H1 (cell line): ENCODE measurements at regions not wholly inside any gene's neighbourhood (a gene's known extent, or its start where the extent isn't known, plus 50 kb on each side); places are given as distances from the start of the nearest gene placed in this dataset.

Experiments
- CTCF ChIA-PET: fragments of 300-600 bp; sonication (Branson Sonifier 250); formaldehyde crosslinking; loops from one replicate; lab custom pipeline; 2021; ENCODE audit not compliant: partially characterized antibody; lab: Charles Lee
- POLR2A ChIA-PET: fragments of 300-600 bp; sonication (Branson Sonifier 250); formaldehyde crosslinking; loops from one replicate; lab custom pipeline; 2021; ENCODE audit warnings: inconsistent platforms; ENCODE audit not compliant: partially characterized antibody; lab: Charles Lee
- DNase-seq, 2 experiments: peaks; one replicate each; pipeline versions ENCODE4 v3.0.0 to v3.0.0-alpha.2; 2010 to 2022; ENCODE audit warnings: low spot score in 2 of 2, low read depth in 1 of 2, mixed read lengths in 1 of 2
- FAIRE-seq: peaks from 2 replicates; lab custom pipeline; 2011; peaks lifted over from hg19 to GRCh38; lab: Jason Lieb, UNC
- H2AFZ ChIP-seq: 2 replicates; pipeline ENCODE4 v1.8.1; 2012; ENCODE audit warnings: low read length, inconsistent platforms
- H2AK5ac ChIP-seq: 2 replicates; pipeline ENCODE4 v1.6.1; 2013; ENCODE audit warnings: low read depth, low read length
- H2BK120ac ChIP-seq: replicated peaks from 2 replicates; pipeline ENCODE3; 2013; ENCODE audit warnings: low read depth, low read length, inconsistent platforms
- H2BK12ac ChIP-seq: 2 replicates; pipeline ENCODE4 v1.6.1; 2013; ENCODE audit warnings: low read depth, low read length
- H2BK15ac ChIP-seq: 2 replicates; pipeline ENCODE4 v1.6.1; 2013; ENCODE audit warnings: low read length
- H2BK20ac ChIP-seq: 2 replicates; pipeline ENCODE4 v1.6.1; 2013; ENCODE audit warnings: low read length
- H2BK5ac ChIP-seq: 2 replicates; pipeline ENCODE4 v1.6.1; 2013; ENCODE audit warnings: low read depth, low read length
- H3K14ac ChIP-seq: 2 replicates; pipeline ENCODE4 v1.6.1; 2013; ENCODE audit warnings: inconsistent platforms; ENCODE audit not compliant: insufficient read length
- H3K18ac ChIP-seq: 2 replicates; pipeline ENCODE4 v1.6.1; 2013; ENCODE audit warnings: low read length; ENCODE audit errors: extremely low read depth
- H3K23ac ChIP-seq: 2 replicates; pipeline ENCODE4 v1.6.1; 2013; ENCODE audit warnings: inconsistent platforms; ENCODE audit not compliant: insufficient read length
- H3K23me2 ChIP-seq: 2 replicates; pipeline ENCODE4 v1.6.1; 2013; ENCODE audit warnings: low read depth, low read length
- H3K27ac ChIP-seq: 2 replicates; pipeline ENCODE4 v1.6.1; 2011; ENCODE audit warnings: low read depth, low read length, inconsistent platforms
- H3K27me3 ChIP-seq, 4 experiments: replicated peaks in 1 of 4; 1 replicate in 1 of 4; 2 replicates in 3 of 4; pipeline versions ENCODE4 v1.6.1 to v1.8.1; 2011 to 2013; ENCODE audit warnings: low read length in 3 of 4, mild to moderate bottlenecking in 3 of 4, inconsistent platforms in 2 of 4, mixed read lengths in 2 of 4, moderate library complexity in 1 of 4; ENCODE audit not compliant: control insufficient read depth in 3 of 4, insufficient read depth in 3 of 4; ENCODE audit errors: extremely low read depth in 1 of 4
- H3K36me3 ChIP-seq, 4 experiments: 2 replicates each; pipeline versions ENCODE4 v1.6.1 to v1.8.1; 2011 to 2013; ENCODE audit warnings: mild to moderate bottlenecking in 4 of 4, low read length in 3 of 4, moderate library complexity in 2 of 4, control low read depth in 1 of 4, inconsistent platforms in 1 of 4; ENCODE audit not compliant: insufficient read depth in 4 of 4, control insufficient read depth in 2 of 4
- H3K4ac ChIP-seq: replicated peaks from 2 replicates; pipeline ENCODE3; 2013; ENCODE audit warnings: low read length, low read depth, mixed read lengths, inconsistent platforms; ENCODE audit not compliant: insufficient read length
- H3K4me1 ChIP-seq, 4 experiments: replicated peaks in 1 of 4; 1 replicate in 1 of 4; 2 replicates in 3 of 4; pipeline versions ENCODE4 v1.6.1 to v1.8.1; 2011 to 2013; ENCODE audit warnings: low read length in 3 of 4, inconsistent platforms in 2 of 4, mixed read lengths in 1 of 4; ENCODE audit not compliant: insufficient read depth in 4 of 4, control insufficient read depth in 3 of 4
- H3K4me2 ChIP-seq, 2 experiments: 2 replicates each; pipeline versions ENCODE4 v1.6.1 to v1.8.1; 2011 to 2013; ENCODE audit warnings: low read depth in 2 of 2, low read length in 2 of 2, control low read depth in 1 of 2, inconsistent platforms in 1 of 2, mild to moderate bottlenecking in 1 of 2; ENCODE audit not compliant: insufficient read depth in 1 of 2
- H3K4me3 ChIP-seq, 4 experiments: fragments of 200-600, 300-600 bp in 1 of 4; sonication (generic), shearing (Covaris generic), sonication (Bioruptor Twin) in 1 of 4; 2 replicates each; pipeline versions ENCODE4 v1.5.1 to v1.8.1; 2011 to 2016; ENCODE audit warnings: low read length in 4 of 4, low read depth in 3 of 4, control low read depth in 2 of 4, inconsistent platforms in 2 of 4, mild to moderate bottlenecking in 2 of 4, mixed read lengths in 1 of 4, moderate library complexity in 1 of 4; ENCODE audit not compliant: insufficient read depth in 2 of 4; ENCODE audit errors: extremely low read depth in 1 of 4
- H3K56ac ChIP-seq: replicated peaks from 2 replicates; pipeline ENCODE3; 2013; ENCODE audit warnings: low read depth, mild to moderate bottlenecking, mixed read lengths, low read length, inconsistent platforms; ENCODE audit not compliant: insufficient read length
- H3K79me1 ChIP-seq: 2 replicates; pipeline ENCODE4 v1.6.1; 2013; ENCODE audit warnings: low read depth, low read length, control low read depth
- H3K79me2 ChIP-seq, 2 experiments: 2 replicates each; pipeline versions ENCODE4 v1.6.1 to v1.8.1; 2012 to 2013; ENCODE audit warnings: low read length in 2 of 2, mild to moderate bottlenecking in 2 of 2, inconsistent platforms in 1 of 2; ENCODE audit not compliant: insufficient read depth in 2 of 2, control insufficient read depth in 1 of 2
- H3K9ac ChIP-seq, 4 experiments: replicated peaks in 1 of 4; 1 replicate in 1 of 4; 2 replicates in 3 of 4; pipeline versions ENCODE4 v1.6.1 to v1.8.1; 2011 to 2013; ENCODE audit warnings: low read depth in 3 of 4, low read length in 3 of 4, control low read depth in 2 of 4, mild to moderate bottlenecking in 2 of 4, moderate library complexity in 2 of 4, inconsistent platforms in 1 of 4; ENCODE audit errors: extremely low read depth in 1 of 4
- H3K9me3 ChIP-seq, 2 experiments: 2 replicates each; pipeline versions ENCODE4 v1.6.1 to v1.8.1; 2012 to 2013; ENCODE audit warnings: mild to moderate bottlenecking in 2 of 2, moderate library complexity in 2 of 2, control low read depth in 1 of 2, inconsistent platforms in 1 of 2, low read depth in 1 of 2, low read length in 1 of 2, mixed read lengths in 1 of 2; ENCODE audit not compliant: insufficient read depth in 2 of 2
- H4K20me1 ChIP-seq, 2 experiments: replicated peaks in 1 of 2; 2 replicates each; pipeline versions ENCODE3 to v1.8.1; 2011 to 2013; ENCODE audit warnings: inconsistent platforms in 2 of 2, low read length in 2 of 2, mild to moderate bottlenecking in 1 of 2; ENCODE audit not compliant: insufficient read depth in 2 of 2, control insufficient read depth in 1 of 2
- H4K5ac ChIP-seq: 2 replicates; pipeline ENCODE4 v1.6.1; 2013; ENCODE audit warnings: low read length, low read depth, mixed read lengths, inconsistent platforms; ENCODE audit not compliant: insufficient read length
- H4K8ac ChIP-seq: 2 replicates; pipeline ENCODE4 v1.8.0; 2013; ENCODE audit warnings: mild to moderate bottlenecking, moderate library complexity, low read length, inconsistent platforms; ENCODE audit not compliant: insufficient read depth; ENCODE audit errors: extremely low read depth
- H4K91ac ChIP-seq: replicated peaks from 2 replicates; pipeline ENCODE3; 2013; ENCODE audit warnings: low read length, mixed read lengths, inconsistent platforms; ENCODE audit not compliant: insufficient read length
- CHD1 ChIP-seq: IDR thresholded peaks from 2 replicates; pipeline ENCODE4 v1.6.1; 2012; ENCODE audit warnings: low read depth, low read length, improper control_type of control experiment
- CTBP2 ChIP-seq: IDR thresholded peaks from 2 replicates; pipeline ENCODE4 v1.7.0; 2011; ENCODE audit warnings: borderline replicate concordance, mild to moderate bottlenecking, moderate library complexity, mixed read lengths, low read length; ENCODE audit not compliant: insufficient read depth, insufficient read length
- GTF2F1 ChIP-seq: IDR thresholded peaks from 2 replicates; pipeline ENCODE4 v1.6.1; 2012; ENCODE audit warnings: low read depth, low read length, improper control_type of control experiment, borderline replicate concordance
- HDAC2 ChIP-seq, 2 experiments: fragments of 300-600 bp in 1 of 2; sonication (generic) in 1 of 2; IDR thresholded peaks; 2 replicates each; pipeline ENCODE4 v1.6.1; 2011 to 2012; ENCODE audit warnings: low read depth in 2 of 2, low read length in 2 of 2, mild to moderate bottlenecking in 2 of 2, moderate library complexity in 2 of 2, borderline replicate concordance in 1 of 2, inconsistent platforms in 1 of 2
- TAF7 ChIP-seq: optimal IDR thresholded peaks from 2 replicates; pipeline ENCODE3; 2011; ENCODE audit warnings: low read depth, mild to moderate bottlenecking, inconsistent platforms, low read length, moderate library complexity, borderline replicate concordance
- TBP ChIP-seq: IDR thresholded peaks from 2 replicates; pipeline ENCODE4 v1.6.1; 2011; ENCODE audit warnings: low read depth, low read length, improper control_type of control experiment
- WGBS, 2 experiments: shearing (Covaris generic) in 1 of 2; methylation state at CpG; one replicate each; pipeline versions ENCODE4 v1.1.6 to v1.1.7; 2013 to 2015; ENCODE audit warnings: low lambda C conversion rate in 2 of 2, mixed read lengths in 2 of 2, inconsistent platforms in 1 of 2, low coverage in 1 of 2, missing lambda C conversion rate in 1 of 2; ENCODE audit not compliant: insufficient replicate concordance in 2 of 2, insufficient coverage in 1 of 2, insufficient read length in 1 of 2; ENCODE audit errors: extremely low coverage in 1 of 2, missing lambda C conversion rate in 1 of 2; 5-methylcytosine and 5-hydroxymethylcytosine counted together

GRCh38 chr10:78658645-78659597 is 409.8 kb upstream of the ZMIZ1 start:
- Histone ChIP-seq H3K4ac (no peak overlapping the region), H3K14ac (no peak overlapping the region), H2BK15ac (no peak overlapping the region), H4K20me1 (no peaks in the 10 kb centered on the region), H3K56ac (no peak overlapping the region), H2BK12ac (no peak overlapping the region)
- FAIRE-seq: no peak
- TF ChIP-seq TBP (no peak), HDAC2 (IDR thresholded peaks at IDR 0.05; ENCODE audit: borderline replicate concordance in 1 of 2, low read depth in 2 of 2, low read length in 2 of 2) (no peak), TAF7 (no peak), GTF2F1 (no peak), CHD1 (no peak), CTBP2 (no peak)
- TF ChIP-seq, all 59 proteins: peak for 0
- Histone ChIP-seq H3K9me3 (peaks cover 5% of the 10 kb centered on the region in 2 experiments; a peak in 2 of 4 replicates), H3K36me3 (no peaks in the 10 kb centered on the region), H3K23me2 (no peaks in the 10 kb centered on the region), H3K9ac (no peak overlapping the region), H4K91ac (no peak overlapping the region), H3K79me1 (no peaks in the 10 kb centered on the region), H2AK5ac (no peak overlapping the region), H3K23ac (no peak overlapping the region), H3K18ac (no peak overlapping the region), H3K27me3 (no peaks in the 10 kb centered on the region), H2BK120ac (no peak overlapping the region), H3K79me2 (no peaks in the 10 kb centered on the region), H2BK20ac (no peak overlapping the region), H3K4me3 (no peak overlapping the region), H3K4me2 (no peak overlapping the region), H3K4me1 (no peaks in the 10 kb centered on the region), H2AFZ (no peak overlapping the region), H3K27ac (no peak overlapping the region), H4K5ac (no peak overlapping the region), H2BK5ac (no peak overlapping the region), H4K8ac (no peak overlapping the region)
- ChIA-PET POLR2A (no interaction called here), CTCF (interaction anchor here (0.6 to 3.2 kb wide), 26 partner anchors 8 to 612 kb away, joined by 3 to 11 read pairs (median 4); no protein-coding TSS in a partner anchor)
- WGBS, 2 experiments: 86% methylated on average over 8 of the region's 8 CpGs; no CpG with 5 or more reads in 1 of the 2 experiments
- no peak for DNase-seq
